DOHH2 (cell line): ENCODE measurements at regions not wholly inside any gene's neighbourhood (a gene's known extent, or its start where the extent isn't known, plus 50 kb on each side); places are given as distances from the start of the nearest gene placed in this dataset.

Experiments used
- H3F3A ChIP-seq: fragments of 200-600 bp; sonication (generic), shearing (Covaris generic); 2 replicates; pipeline ENCODE4 v1.6.0; 2016; ENCODE audit warnings: antibody characterized with exemption, mild to moderate bottlenecking; ENCODE audit not compliant: control insufficient read depth, insufficient read depth
- H3K27ac ChIP-seq: fragments of 200-600 bp; sonication (generic); 2 replicates; pipeline ENCODE4 v1.5.1; 2014; ENCODE audit warnings: low read depth, mild to moderate bottlenecking, low read length, moderate library complexity
- H3K27me3 ChIP-seq: fragments of 200-600 bp; sonication (generic); 2 replicates; pipeline ENCODE4 v1.6.1; 2014; ENCODE audit warnings: mild to moderate bottlenecking, low read length, mixed read lengths; ENCODE audit not compliant: control insufficient read depth
- H3K36me3 ChIP-seq: fragments of 200-600 bp; sonication (generic); 2 replicates; pipeline ENCODE4 v1.6.1; 2014; ENCODE audit warnings: mild to moderate bottlenecking, low read length, moderate library complexity, mixed read lengths; ENCODE audit not compliant: control insufficient read depth
- H3K4me1 ChIP-seq: fragments of 200-600 bp; sonication (generic); 2 replicates; pipeline ENCODE4 v1.6.1; 2014; ENCODE audit warnings: mild to moderate bottlenecking, low read length, mixed read lengths; ENCODE audit not compliant: control insufficient read depth
- H3K4me2 ChIP-seq: fragments of 200-600 bp; sonication (generic); 2 replicates; pipeline ENCODE4 v1.6.0; 2014; ENCODE audit warnings: mild to moderate bottlenecking, low read length, moderate library complexity
- H3K4me3 ChIP-seq: fragments of 200-600 bp; sonication (generic); 2 replicates; pipeline ENCODE4 v1.5.1; 2014; ENCODE audit warnings: mild to moderate bottlenecking, low read length, mixed read lengths
- H3K79me2 ChIP-seq: fragments of 200-600 bp; sonication (generic); 2 replicates; pipeline ENCODE4 v1.6.1; 2014; ENCODE audit warnings: mild to moderate bottlenecking, low read length, mixed read lengths; ENCODE audit not compliant: control insufficient read depth
- H3K9me2 ChIP-seq: fragments of 200-600 bp; sonication (generic); replicated peaks from 2 replicates; pipeline ENCODE4 v1.6.1; 2014; ENCODE audit warnings: mild to moderate bottlenecking, low read length, mixed read lengths; ENCODE audit not compliant: control insufficient read depth
- H3K9me3 ChIP-seq: fragments of 200-600 bp; sonication (generic); 2 replicates; pipeline ENCODE4 v1.6.1; 2014; ENCODE audit warnings: antibody characterized with exemption, low read length, mixed read lengths; ENCODE audit not compliant: control insufficient read depth, insufficient read depth
- H4K20me1 ChIP-seq: fragments of 200-600 bp; sonication (generic); 2 replicates; pipeline ENCODE4 v1.6.0; 2014; ENCODE audit warnings: low read depth, mild to moderate bottlenecking, antibody characterized with exemption, low read length, moderate library complexity; ENCODE audit not compliant: control insufficient read depth, insufficient read depth
- EZH2phosphoT487 ChIP-seq: fragments of 200-600 bp; sonication (generic); IDR thresholded peaks from 2 replicates; pipeline ENCODE4 v1.6.1; 2017; ENCODE audit warnings: borderline replicate concordance, mild to moderate bottlenecking, antibody characterized with exemption, low read length, moderate library complexity, mixed read lengths
- TF ChIP-seq, protein P1 (sequence below): fragments of 200-600 bp; sonication (generic); IDR thresholded peaks from one replicate; pipeline ENCODE4 v1.5.1; 2014; ENCODE audit warnings: antibody characterized with exemption, mild to moderate bottlenecking, low read depth, low read length; ENCODE audit not compliant: poor library complexity, severe bottlenecking

DNA sequence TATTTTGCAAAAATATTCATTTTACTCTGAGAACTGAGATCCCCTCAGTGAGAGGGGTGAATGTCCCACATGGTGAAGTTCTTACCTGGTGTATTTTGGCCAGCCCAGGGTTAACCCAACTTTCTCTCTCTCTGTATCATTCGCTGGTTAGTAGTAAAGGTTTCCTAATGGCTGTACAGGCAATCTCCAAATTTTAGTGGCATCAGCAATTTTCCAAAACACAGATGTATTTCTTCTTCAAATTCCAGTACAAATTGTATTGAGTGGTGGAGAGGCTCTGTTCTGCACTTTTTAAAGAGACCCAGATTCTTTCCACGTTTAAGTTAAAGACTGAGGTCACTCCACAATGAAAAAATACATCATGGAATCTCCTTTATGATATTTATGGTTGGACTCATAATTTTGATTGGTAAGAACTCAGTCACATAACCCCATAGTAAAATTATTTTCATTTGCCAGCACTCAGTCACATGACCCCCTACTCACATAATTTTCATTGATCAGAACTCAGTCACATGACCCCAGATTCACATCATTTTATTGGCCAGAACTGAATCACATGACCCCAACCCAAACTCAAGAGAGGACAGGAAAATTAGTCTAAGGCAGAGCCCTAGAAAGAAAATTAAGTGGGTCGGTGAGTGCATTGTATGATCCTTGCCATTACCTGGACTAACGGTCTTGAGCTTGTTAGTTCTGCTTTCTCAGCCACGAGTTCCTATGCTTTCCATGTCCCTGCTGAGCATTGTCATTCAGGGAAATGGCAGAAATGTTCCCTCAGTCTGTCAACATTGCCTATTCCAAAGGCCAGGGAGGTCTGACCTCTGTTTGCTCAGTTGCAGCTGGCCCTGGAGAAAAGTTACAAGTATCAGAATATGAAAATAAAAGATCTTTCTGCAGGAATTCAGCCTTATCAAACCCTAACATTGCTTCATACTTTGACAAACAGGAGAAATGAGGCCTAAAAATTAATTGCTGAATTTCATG, 1536.2 kb downstream of the AACS start:
- Histone ChIP-seq H3K4me3 (no peak overlapping the region), H3K36me3 (no peaks in the 10 kb centered on the region), H3K9me2 (no peaks in the 10 kb centered on the region), H3K27ac (no peak overlapping the region), H3K9me3 (no peaks in the 10 kb centered on the region), H3K4me2 (no peak overlapping the region), H3F3A (no peaks in the 10 kb centered on the region), H3K4me1 (no peaks in the 10 kb centered on the region), H3K27me3 (no peaks in the 10 kb centered on the region), H3K79me2 (no peaks in the 10 kb centered on the region), H4K20me1 (no peaks in the 10 kb centered on the region)
- TF ChIP-seq EZH2phosphoT487, result no peak
- TF ChIP-seq, protein P1, sequence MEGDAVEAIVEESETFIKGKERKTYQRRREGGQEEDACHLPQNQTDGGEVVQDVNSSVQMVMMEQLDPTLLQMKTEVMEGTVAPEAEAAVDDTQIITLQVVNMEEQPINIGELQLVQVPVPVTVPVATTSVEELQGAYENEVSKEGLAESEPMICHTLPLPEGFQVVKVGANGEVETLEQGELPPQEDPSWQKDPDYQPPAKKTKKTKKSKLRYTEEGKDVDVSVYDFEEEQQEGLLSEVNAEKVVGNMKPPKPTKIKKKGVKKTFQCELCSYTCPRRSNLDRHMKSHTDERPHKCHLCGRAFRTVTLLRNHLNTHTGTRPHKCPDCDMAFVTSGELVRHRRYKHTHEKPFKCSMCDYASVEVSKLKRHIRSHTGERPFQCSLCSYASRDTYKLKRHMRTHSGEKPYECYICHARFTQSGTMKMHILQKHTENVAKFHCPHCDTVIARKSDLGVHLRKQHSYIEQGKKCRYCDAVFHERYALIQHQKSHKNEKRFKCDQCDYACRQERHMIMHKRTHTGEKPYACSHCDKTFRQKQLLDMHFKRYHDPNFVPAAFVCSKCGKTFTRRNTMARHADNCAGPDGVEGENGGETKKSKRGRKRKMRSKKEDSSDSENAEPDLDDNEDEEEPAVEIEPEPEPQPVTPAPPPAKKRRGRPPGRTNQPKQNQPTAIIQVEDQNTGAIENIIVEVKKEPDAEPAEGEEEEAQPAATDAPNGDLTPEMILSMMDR, result no peak

DNA sequence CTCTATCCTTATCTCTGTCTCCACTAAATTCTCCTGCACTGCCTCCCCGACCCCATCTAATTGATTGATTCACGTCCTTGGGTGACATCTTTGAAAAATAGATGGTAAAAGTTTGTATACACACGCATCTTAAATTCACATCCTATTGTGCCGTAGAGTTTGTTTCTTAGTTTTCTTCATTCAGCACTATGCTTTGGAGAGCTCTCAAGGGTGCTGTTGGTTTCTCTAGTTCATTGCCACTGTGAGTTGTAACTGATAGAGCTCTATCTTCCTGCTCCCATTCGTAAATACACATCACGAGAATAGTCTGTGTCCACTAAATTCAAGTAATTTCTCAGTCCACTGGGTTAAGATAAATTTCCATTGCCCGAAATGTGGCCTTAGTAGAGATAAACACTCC, 1537.4 kb downstream of the AACS start:
- no peaks in the 10 kb centered on the region for H4K20me1 ChIP-seq
- H3K4me1 ChIP-seq, result no peaks in the 10 kb centered on the region
- H3K79me2 ChIP-seq, result no peaks in the 10 kb centered on the region
- H3K36me3 ChIP-seq, result no peaks in the 10 kb centered on the region
- no peaks in the 10 kb centered on the region for H3K27me3 ChIP-seq
- no peak overlapping the region for H3K4me2 ChIP-seq
- no peak overlapping the region for H3K4me3 ChIP-seq
- H3K9me3 ChIP-seq, result no peaks in the 10 kb centered on the region
- H3K27ac ChIP-seq, result no peak overlapping the region
- H3K9me2 ChIP-seq, result no peaks in the 10 kb centered on the region
- H3F3A ChIP-seq, result no peaks in the 10 kb centered on the region
- TF ChIP-seq, protein P1, result no peak
- TF ChIP-seq EZH2phosphoT487, result no peak

DNA sequence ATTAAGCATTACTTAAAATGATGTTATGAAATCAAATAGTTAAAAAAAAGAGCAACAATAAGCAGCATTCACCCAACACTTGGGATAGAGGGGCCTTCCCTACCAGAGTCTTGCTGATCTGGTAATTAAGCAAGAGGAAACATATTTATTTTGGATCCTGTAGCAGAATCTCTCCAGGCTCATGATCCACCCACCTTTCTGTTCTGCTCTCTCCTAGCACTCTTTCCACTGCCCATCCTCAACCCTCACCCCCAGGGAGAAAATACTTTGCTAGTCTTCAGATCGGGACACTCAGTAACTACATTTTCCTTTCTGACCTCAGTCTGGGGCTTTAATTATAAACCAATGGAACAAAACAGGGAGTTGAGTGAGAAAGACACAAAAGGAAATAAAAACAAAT, 1541.9 kb downstream of the AACS start:
- no peaks in the 10 kb centered on the region for H3F3A ChIP-seq
- no peaks in the 10 kb centered on the region for H3K79me2 ChIP-seq
- H3K9me3 ChIP-seq, result no peaks in the 10 kb centered on the region
- no peak overlapping the region for H3K27ac ChIP-seq
- no peak overlapping the region for H3K4me3 ChIP-seq
- no peaks in the 10 kb centered on the region for H3K4me1 ChIP-seq
- H3K4me2 ChIP-seq, result no peak overlapping the region
- no peaks in the 10 kb centered on the region for H3K27me3 ChIP-seq
- no peaks in the 10 kb centered on the region for H3K9me2 ChIP-seq
- TF ChIP-seq, protein P1, result no peak
- no peak for TF ChIP-seq EZH2phosphoT487
- no peaks in the 10 kb centered on the region for H3K36me3 ChIP-seq
- no peaks in the 10 kb centered on the region for H4K20me1 ChIP-seq
